ENCODE measurements at regions not wholly inside any gene's neighbourhood (a gene's known extent, or its start where the extent isn't known, plus 50 kb on each side); places are given as distances from the start of the nearest gene placed in this dataset.

GRCh38 chr2:82665691-82666090, 1793.4 kb downstream of the SUCLG1 start:
- no peak for TF ChIP-seq CTCF (IDR thresholded peaks at IDR 0.05)
- no peak for TF ChIP-seq POLR2A (IDR thresholded peaks at IDR 0.05)

Data from heart left ventricle (tissue), 13 donors.